Neural cell (in vitro differentiated cells): ENCODE measurements at regions not wholly inside any gene's neighbourhood (a gene's known extent, or its start where the extent isn't known, plus 50 kb on each side); places are given as distances from the start of the nearest gene placed in this dataset.

Source experiments
- H2AFZ ChIP-seq: fragments of 200-600, 300-800 bp; sonication (generic), shearing (Covaris generic); 2 replicates; pipeline ENCODE4 v1.6.0; 2014; ENCODE audit warnings: low read depth, mild to moderate bottlenecking, antibody characterized with exemption, low read length, moderate library complexity
- H3F3A ChIP-seq: fragments of 200-600 bp; shearing (Covaris generic); 2 replicates; pipeline ENCODE4 v1.6.1; 2016; ENCODE audit warnings: mild to moderate bottlenecking, moderate library complexity, mixed read lengths, antibody characterized with exemption, low read length; ENCODE audit not compliant: insufficient read depth, poor library complexity, severe bottlenecking
- H3K27ac ChIP-seq: fragments of 200-600, 300-800 bp; sonication (generic), shearing (Covaris generic); 2 replicates; pipeline ENCODE4 v1.5.1; 2014; ENCODE audit warnings: mild to moderate bottlenecking, low read length, moderate library complexity
- H3K27me3 ChIP-seq: fragments of 300-800, 200-600 bp; sonication (generic), shearing (Covaris generic); 2 replicates; pipeline ENCODE4 v1.6.0; 2014; ENCODE audit warnings: mild to moderate bottlenecking, low read depth, low read length, moderate library complexity; ENCODE audit not compliant: insufficient read depth
- H3K36me3 ChIP-seq: fragments of 300-800, 200-600 bp; sonication (generic), shearing (Covaris generic); 2 replicates; pipeline ENCODE4 v1.5.1; 2014; ENCODE audit warnings: mild to moderate bottlenecking, antibody characterized with exemption, low read length, moderate library complexity; ENCODE audit not compliant: insufficient read depth
- H3K4me2 ChIP-seq: fragments of 300-800, 200-600 bp; sonication (generic), shearing (Covaris generic); 2 replicates; pipeline ENCODE4 v1.6.0; 2014; ENCODE audit warnings: mild to moderate bottlenecking, low read length
- H3K4me3 ChIP-seq: fragments of 300-800, 200-600 bp; sonication (generic), shearing (Covaris generic); 2 replicates; pipeline ENCODE4 v1.5.1; 2014; ENCODE audit warnings: mild to moderate bottlenecking, low read length, moderate library complexity
- H3K79me2 ChIP-seq: fragments of 200-600 bp; shearing (Covaris generic); replicated peaks from 2 replicates; pipeline ENCODE4 v1.6.0; 2014; ENCODE audit warnings: mild to moderate bottlenecking, low read length, moderate library complexity; ENCODE audit not compliant: insufficient read depth
- H3K9ac ChIP-seq: fragments of 300-800, 200-600 bp; sonication (generic), shearing (Covaris generic); 2 replicates; pipeline ENCODE4 v1.6.1; 2016; ENCODE audit warnings: mild to moderate bottlenecking, low read length, mixed read lengths
- H3K9me2 ChIP-seq: fragments of 200-600 bp; shearing (Covaris generic); 2 replicates; pipeline ENCODE4 v1.6.1; 2016; ENCODE audit warnings: mild to moderate bottlenecking, low read length, mixed read lengths; ENCODE audit not compliant: insufficient read depth
- H3K9me3 ChIP-seq: fragments of 200-600, 300-800 bp; sonication (generic), shearing (Covaris generic); 2 replicates; pipeline ENCODE4 v1.6.1; 2016; ENCODE audit warnings: mild to moderate bottlenecking, mixed run types, low read length, moderate library complexity, mixed read lengths
- H4K20me1 ChIP-seq: fragments of 200-600 bp; shearing (Covaris generic); 2 replicates; pipeline ENCODE4 v1.6.1; 2016; ENCODE audit warnings: mild to moderate bottlenecking, mixed run types; ENCODE audit not compliant: insufficient read depth
- CTCF ChIP-seq: fragments of 450-650 bp; IDR thresholded peaks from 2 replicates; pipeline ENCODE4 v1.5.1; 2014; ENCODE audit warnings: antibody characterized with exemption, mild to moderate bottlenecking, moderate library complexity; ENCODE audit not compliant: poor library complexity, severe bottlenecking
- EP300 ChIP-seq: fragments of 450-650 bp; conservative IDR thresholded peaks from 2 replicates; pipeline ENCODE4 v1.6.1; 2014; ENCODE audit warnings: antibody characterized with exemption, mild to moderate bottlenecking, moderate library complexity; ENCODE audit not compliant: poor library complexity, severe bottlenecking
- EZH2 ChIP-seq: fragments of 200-600, 300-800 bp; shearing (Covaris generic), sonication (generic); IDR thresholded peaks from 2 replicates; pipeline ENCODE4 v1.6.1; 2014; ENCODE audit warnings: antibody characterized with exemption, low read length, borderline replicate concordance, mild to moderate bottlenecking; ENCODE audit not compliant: insufficient read depth, poor library complexity, severe bottlenecking
- MXI1 ChIP-seq: fragments of 450-650 bp; conservative IDR thresholded peaks from 2 replicates; pipeline ENCODE4 v1.6.1; 2014; ENCODE audit warnings: antibody characterized with exemption, mild to moderate bottlenecking; ENCODE audit not compliant: poor library complexity, severe bottlenecking
- POLR2AphosphoS5 ChIP-seq: IDR thresholded peaks from 2 replicates; pipeline ENCODE4 v1.6.1; 2012
- RAD21 ChIP-seq: fragments of 450-650 bp; conservative IDR thresholded peaks from 2 replicates; pipeline ENCODE4 v1.6.1; 2014; ENCODE audit warnings: antibody characterized with exemption, mild to moderate bottlenecking, moderate library complexity
- REST ChIP-seq: IDR thresholded peaks from 2 replicates; pipeline ENCODE4 v1.6.1; 2012; ENCODE audit warnings: borderline replicate concordance
- SMC3 ChIP-seq: fragments of 450-650 bp; conservative IDR thresholded peaks from 2 replicates; pipeline ENCODE4 v1.6.1; 2014; ENCODE audit warnings: antibody characterized with exemption, mild to moderate bottlenecking, moderate library complexity; ENCODE audit not compliant: poor library complexity
- TAF1 ChIP-seq: IDR thresholded peaks from 2 replicates; pipeline ENCODE4 v1.6.1; 2012; ENCODE audit warnings: low read depth

- H2AFZ ChIP-seq, result no peak overlapping the region
- H3K9me2 ChIP-seq, result no peaks in the 10 kb centered on the region
- TF ChIP-seq CTCF (no peak), EP300 (no peak), RAD21 (no peak), MXI1 (no peak), EZH2 (no peak), REST (no peak), POLR2AphosphoS5 (no peak), TAF1 (no peak), SMC3 (no peak)
- no peaks in the 10 kb centered on the region for H4K20me1 ChIP-seq
- H3K79me2 ChIP-seq, result no peaks in the 10 kb centered on the region
- no peak overlapping the region for H3K27ac ChIP-seq
- no peaks in the 10 kb centered on the region for H3K36me3 ChIP-seq
- H3K27me3 ChIP-seq, result no peaks in the 10 kb centered on the region
- H3K4me3 ChIP-seq, result no peak overlapping the region
- H3K9me3 ChIP-seq, result no peaks in the 10 kb centered on the region
- H3F3A ChIP-seq, result no peaks in the 10 kb centered on the region
- no peak overlapping the region for H3K9ac ChIP-seq
- H3K4me2 ChIP-seq, result no peak overlapping the region
Observed at GRCh38 chr3:14282706-14283075, 104.1 kb downstream of the LSM3 start.

- Histone ChIP-seq H3K79me2 (no peaks in the 10 kb centered on the region), H3K4me2 (no peak overlapping the region), H3K9me3 (no peaks in the 10 kb centered on the region), H3K36me3 (no peaks in the 10 kb centered on the region), H3K27ac (no peak overlapping the region), H3K9me2 (no peaks in the 10 kb centered on the region), H3K9ac (no peak overlapping the region), H3F3A (no peaks in the 10 kb centered on the region), H3K4me3 (no peak overlapping the region), H3K27me3 (no peaks in the 10 kb centered on the region), H2AFZ (no peak overlapping the region), H4K20me1 (no peaks in the 10 kb centered on the region)
- TF ChIP-seq CTCF (no peak), SMC3 (no peak), EP300 (no peak), REST (no peak), RAD21 (no peak), POLR2AphosphoS5 (no peak), TAF1 (no peak), MXI1 (no peak), EZH2 (no peak)
Observed at GRCh38 chr3:14283092-14283812, 104.6 kb downstream of the LSM3 start.
